Upper lobe of left lung (tissue), 4 donors: ENCODE measurements at regions not wholly inside any gene's neighbourhood (a gene's known extent, or its start where the extent isn't known, plus 50 kb on each side); places are given as distances from the start of the nearest gene placed in this dataset.

Source experiments
- EP300 ChIP-seq, 4 donors: sonication (generic); formaldehyde crosslinking; IDR thresholded peaks; one replicate each; pipeline ENCODE4 v1.5.1; 2017; ENCODE audit warnings: antibody characterized with exemption in 4 of 4, control low read depth in 2 of 4
- POLR2A ChIP-seq, 4 donors: fragments of 450-650 bp; IDR thresholded peaks; one replicate each; pipeline ENCODE4 v1.5.1; 2016 to 2017; ENCODE audit warnings: antibody characterized with exemption in 4 of 4, mild to moderate bottlenecking in 2 of 4
- TF ChIP-seq, protein P1 (sequence below), 6 experiments: fragments of 450-650 bp in 4 of 6; fragments of 200-600 bp in 2 of 6; sonication (generic) in 2 of 6; IDR thresholded peaks; one replicate each; pipeline ENCODE4 v1.5.1; 2016 to 2019; ENCODE audit warnings: antibody characterized with exemption in 6 of 6

GRCh38 chr2:120418174-120418787 is 72.3 kb downstream of the INHBB start:
- no peak for TF ChIP-seq EP300 (IDR thresholded peaks at IDR 0.05)
- TF ChIP-seq, protein P1, sequence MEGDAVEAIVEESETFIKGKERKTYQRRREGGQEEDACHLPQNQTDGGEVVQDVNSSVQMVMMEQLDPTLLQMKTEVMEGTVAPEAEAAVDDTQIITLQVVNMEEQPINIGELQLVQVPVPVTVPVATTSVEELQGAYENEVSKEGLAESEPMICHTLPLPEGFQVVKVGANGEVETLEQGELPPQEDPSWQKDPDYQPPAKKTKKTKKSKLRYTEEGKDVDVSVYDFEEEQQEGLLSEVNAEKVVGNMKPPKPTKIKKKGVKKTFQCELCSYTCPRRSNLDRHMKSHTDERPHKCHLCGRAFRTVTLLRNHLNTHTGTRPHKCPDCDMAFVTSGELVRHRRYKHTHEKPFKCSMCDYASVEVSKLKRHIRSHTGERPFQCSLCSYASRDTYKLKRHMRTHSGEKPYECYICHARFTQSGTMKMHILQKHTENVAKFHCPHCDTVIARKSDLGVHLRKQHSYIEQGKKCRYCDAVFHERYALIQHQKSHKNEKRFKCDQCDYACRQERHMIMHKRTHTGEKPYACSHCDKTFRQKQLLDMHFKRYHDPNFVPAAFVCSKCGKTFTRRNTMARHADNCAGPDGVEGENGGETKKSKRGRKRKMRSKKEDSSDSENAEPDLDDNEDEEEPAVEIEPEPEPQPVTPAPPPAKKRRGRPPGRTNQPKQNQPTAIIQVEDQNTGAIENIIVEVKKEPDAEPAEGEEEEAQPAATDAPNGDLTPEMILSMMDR (IDR thresholded peaks at IDR 0.05): no peak
- TF ChIP-seq POLR2A (IDR thresholded peaks at IDR 0.05): no peak
